ENCODE measurements at regions not wholly inside any gene's neighbourhood (a gene's known extent, or its start where the extent isn't known, plus 50 kb on each side); places are given as distances from the start of the nearest gene placed in this dataset.

DNA sequence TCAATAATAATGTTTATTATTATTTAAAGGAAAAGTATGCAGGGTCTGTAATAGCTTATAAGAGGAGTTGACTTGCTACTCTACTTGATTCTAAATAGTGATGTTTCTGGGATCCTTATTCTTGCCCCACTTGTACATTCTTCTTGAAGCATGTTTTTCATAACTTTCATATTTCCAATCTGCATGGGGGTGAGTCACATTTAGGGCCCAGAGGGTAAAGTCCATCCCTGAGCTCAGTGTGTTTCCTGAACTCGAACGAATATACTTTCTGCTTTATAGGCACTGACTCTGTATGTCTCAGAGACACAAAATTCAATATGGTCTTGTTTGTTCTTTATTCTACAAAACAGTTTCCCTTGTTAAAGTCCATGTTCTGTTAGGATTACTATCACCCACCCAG is 61.0 kb upstream of the SMIM30 start:
- TF ChIP-seq, protein P1, sequence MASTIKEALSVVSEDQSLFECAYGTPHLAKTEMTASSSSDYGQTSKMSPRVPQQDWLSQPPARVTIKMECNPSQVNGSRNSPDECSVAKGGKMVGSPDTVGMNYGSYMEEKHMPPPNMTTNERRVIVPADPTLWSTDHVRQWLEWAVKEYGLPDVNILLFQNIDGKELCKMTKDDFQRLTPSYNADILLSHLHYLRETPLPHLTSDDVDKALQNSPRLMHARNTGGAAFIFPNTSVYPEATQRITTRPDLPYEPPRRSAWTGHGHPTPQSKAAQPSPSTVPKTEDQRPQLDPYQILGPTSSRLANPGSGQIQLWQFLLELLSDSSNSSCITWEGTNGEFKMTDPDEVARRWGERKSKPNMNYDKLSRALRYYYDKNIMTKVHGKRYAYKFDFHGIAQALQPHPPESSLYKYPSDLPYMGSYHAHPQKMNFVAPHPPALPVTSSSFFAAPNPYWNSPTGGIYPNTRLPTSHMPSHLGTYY (CRISPR knock-in tag; IDR thresholded peaks at IDR 0.05), result no peak
- TF ChIP-seq ESRRA (CRISPR knock-in tag; IDR thresholded peaks at IDR 0.05; ENCODE audit: borderline replicate concordance) (no peak), NFE2L1 (CRISPR knock-in tag; IDR thresholded peaks at IDR 0.05) (no peak), CTCF (IDR thresholded peaks at IDR 0.05) (no peak), TCF7 (CRISPR knock-in tag; IDR thresholded peaks at IDR 0.05; ENCODE audit: low read depth) (no peak), RELA (CRISPR knock-in tag; IDR thresholded peaks at IDR 0.05; ENCODE audit: borderline replicate concordance) (no peak), ZNF263 (CRISPR knock-in tag; IDR thresholded peaks at IDR 0.05; ENCODE audit: low read depth) (no peak), MLX (CRISPR knock-in tag; IDR thresholded peaks at IDR 0.05) (no peak), JUN (CRISPR knock-in tag; IDR thresholded peaks at IDR 0.05) (no peak), SP1 (CRISPR knock-in tag; conservative IDR thresholded peaks at IDR 0.05) (no peak)

All from WTC11 (cell line).